PC-9 (cell line): ENCODE measurements at regions not wholly inside any gene's neighbourhood (a gene's known extent, or its start where the extent isn't known, plus 50 kb on each side); places are given as distances from the start of the nearest gene placed in this dataset.
A peak's percentile ranks its signal among the peaks of the same experiment; 100 is the strongest.

Experiments used
- BruUV-seq: library from RNA; stranded (reverse); fragments of 400-500 nt; replicated peaks from 2 replicates; lab custom pipeline; 2021; lab: Mats Ljungman, UMichigan
- CTCF ChIA-PET: fragments of 300-600 bp; sonication (Branson Sonifier 250); formaldehyde crosslinking; loops from one replicate; lab custom pipeline; 2022; ENCODE audit warnings: antibody characterized with exemption; lab: Charles Lee
- POLR2A ChIA-PET: fragments of 300-600 bp; sonication (Branson Sonifier 250); formaldehyde crosslinking; loops from one replicate; lab custom pipeline; 2022; ENCODE audit warnings: antibody characterized with exemption; ENCODE audit not compliant: unreplicated experiment; lab: Charles Lee
- DNase-seq, 2 experiments: peaks; one replicate each; pipeline versions ENCODE4 v3.0.0 to v3.0.0-alpha.2; 2015 to 2022; ENCODE audit warnings: mixed read lengths in 1 of 2
- H2AFZ ChIP-seq: fragments of 200-600 bp; sonication (generic); 2 replicates; pipeline ENCODE4 v1.8.1; 2017; ENCODE audit warnings: antibody characterized with exemption
- H3F3A ChIP-seq: fragments of 200-600 bp; sonication (generic); 2 replicates; pipeline ENCODE4 v1.8.1; 2017; ENCODE audit warnings: antibody characterized with exemption, mild to moderate bottlenecking, low read depth; ENCODE audit not compliant: insufficient read depth
- H3K27ac ChIP-seq: fragments of 200-600 bp; sonication (generic); 2 replicates; pipeline ENCODE4 v1.6.1; 2016; ENCODE audit warnings: mixed run types
- H3K27me3 ChIP-seq: fragments of 200-600 bp; sonication (generic); 2 replicates; pipeline ENCODE4 v1.6.1; 2016; ENCODE audit warnings: low read depth, mixed run types; ENCODE audit not compliant: insufficient read depth
- H3K36me3 ChIP-seq: fragments of 200-600 bp; sonication (generic); 2 replicates; pipeline ENCODE4 v1.6.1; 2016; ENCODE audit warnings: low read depth, mixed run types
- H3K4me1 ChIP-seq: fragments of 200-600 bp; sonication (generic); replicated peaks from 2 replicates; pipeline ENCODE4 v1.6.1; 2016; ENCODE audit warnings: mixed run types; ENCODE audit not compliant: insufficient read depth
- H3K4me2 ChIP-seq: fragments of 200-600 bp; sonication (generic); 2 replicates; pipeline ENCODE4 v1.6.1; 2017; ENCODE audit warnings: mixed run types
- H3K4me3 ChIP-seq: fragments of 200-600 bp; sonication (generic); 2 replicates; pipeline ENCODE4 v1.6.1; 2016; ENCODE audit warnings: mixed run types
- H3K79me2 ChIP-seq: fragments of 200-600 bp; sonication (generic); 2 replicates; pipeline ENCODE4 v1.6.1; 2017; ENCODE audit warnings: low read depth, mixed run types
- H3K9me2 ChIP-seq: fragments of 200-600 bp; sonication (generic); 2 replicates; pipeline ENCODE4 v1.8.1; 2017; ENCODE audit warnings: mild to moderate bottlenecking; ENCODE audit not compliant: insufficient read depth
- H3K9me3 ChIP-seq: fragments of 200-600 bp; sonication (generic); 2 replicates; pipeline ENCODE4 v1.8.1; 2016; ENCODE audit warnings: low read depth; ENCODE audit not compliant: insufficient read depth
- H4K20me1 ChIP-seq: fragments of 200-600 bp; sonication (generic); 2 replicates; pipeline ENCODE4 v1.8.1; 2017; ENCODE audit not compliant: insufficient read depth
- EZH2 ChIP-seq: fragments of 200-600 bp; sonication (generic); IDR thresholded peaks from 2 replicates; pipeline ENCODE4 v1.8.0; 2017; ENCODE audit warnings: antibody characterized with exemption, low read depth
- intact Hi-C: fragments of 100-400 bp; cut with micrococcal nuclease; formaldehyde crosslinking; loops from one replicate; pipeline ENCODE4 v1.10.0; 2022; ENCODE audit not compliant: unreplicated experiment
- TF ChIP-seq, protein P1 (sequence below): fragments of 200-600 bp; sonication (generic); conservative IDR thresholded peaks from 2 replicates; pipeline ENCODE4 v1.6.1; 2017; ENCODE audit warnings: mixed run types, antibody characterized with exemption, mild to moderate bottlenecking, moderate library complexity

DNA sequence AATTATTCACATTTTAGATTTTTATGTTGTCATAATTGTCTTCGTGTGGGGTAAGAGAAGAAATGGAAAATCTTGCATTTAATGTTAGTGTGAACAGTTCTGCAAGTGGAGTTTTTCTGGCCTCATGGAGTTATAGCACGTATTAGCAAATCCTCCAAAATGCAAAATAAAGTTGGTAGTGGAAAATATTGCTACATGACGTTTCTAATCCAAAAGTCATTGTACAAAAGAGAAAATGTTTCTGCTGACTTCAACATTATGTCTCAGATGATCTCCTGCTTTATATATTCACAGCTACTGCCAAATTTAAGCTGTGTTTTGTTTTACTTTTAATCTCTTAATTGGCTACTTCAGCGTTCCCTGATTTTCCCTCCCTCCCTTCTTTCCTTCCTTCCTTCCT lies 1804.0 kb upstream of the RAG2 start:
- CTCF ChIA-PET = no interaction called here

DNA sequence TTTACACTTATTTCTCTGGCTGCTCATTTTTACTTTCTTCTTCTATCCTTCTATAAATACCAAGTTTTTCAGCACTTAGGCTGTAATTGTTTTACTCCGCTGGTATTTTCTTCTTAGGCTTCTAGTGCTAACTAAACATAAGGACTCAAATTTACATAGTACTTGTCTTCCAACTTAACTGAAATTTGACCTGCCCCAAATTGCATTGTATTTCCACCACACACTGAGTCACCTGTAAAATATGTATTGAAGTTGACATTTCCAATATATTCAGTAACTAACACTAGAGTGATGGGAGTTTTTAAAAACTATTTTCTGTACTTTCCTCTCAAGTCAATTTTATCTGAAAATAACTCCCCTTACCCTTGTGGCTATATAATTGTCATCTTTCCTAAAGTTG lies 1794.1 kb upstream of the RAG2 start:
- ChIA-PET CTCF (no interaction called here), POLR2A (no interaction called here)

More for the DNA sequence above, 1804.0 kb upstream of the RAG2 start:
- Histone ChIP-seq H3F3A (no peaks in the 10 kb centered on the region), H3K27me3 (no peaks in the 10 kb centered on the region), H3K27ac (no peak overlapping the region), H3K4me2 (no peak overlapping the region), H3K4me3 (no peak overlapping the region), H3K9me2 (peaks cover 3% of the 10 kb centered on the region; the same call in 1 of the 2 replicates), H3K36me3 (no peaks in the 10 kb centered on the region), H2AFZ (no peak overlapping the region), H3K79me2 (no peaks in the 10 kb centered on the region), H4K20me1 (no peaks in the 10 kb centered on the region), H3K9me3 (no peaks in the 10 kb centered on the region), H3K4me1 (no peaks in the 10 kb centered on the region)
- BruUV-seq = no TSS peak
- intact Hi-C loops = no loop called here
- no peak for DNase-seq
- POLR2A ChIA-PET = no interaction called here
- TF ChIP-seq, protein P1, sequence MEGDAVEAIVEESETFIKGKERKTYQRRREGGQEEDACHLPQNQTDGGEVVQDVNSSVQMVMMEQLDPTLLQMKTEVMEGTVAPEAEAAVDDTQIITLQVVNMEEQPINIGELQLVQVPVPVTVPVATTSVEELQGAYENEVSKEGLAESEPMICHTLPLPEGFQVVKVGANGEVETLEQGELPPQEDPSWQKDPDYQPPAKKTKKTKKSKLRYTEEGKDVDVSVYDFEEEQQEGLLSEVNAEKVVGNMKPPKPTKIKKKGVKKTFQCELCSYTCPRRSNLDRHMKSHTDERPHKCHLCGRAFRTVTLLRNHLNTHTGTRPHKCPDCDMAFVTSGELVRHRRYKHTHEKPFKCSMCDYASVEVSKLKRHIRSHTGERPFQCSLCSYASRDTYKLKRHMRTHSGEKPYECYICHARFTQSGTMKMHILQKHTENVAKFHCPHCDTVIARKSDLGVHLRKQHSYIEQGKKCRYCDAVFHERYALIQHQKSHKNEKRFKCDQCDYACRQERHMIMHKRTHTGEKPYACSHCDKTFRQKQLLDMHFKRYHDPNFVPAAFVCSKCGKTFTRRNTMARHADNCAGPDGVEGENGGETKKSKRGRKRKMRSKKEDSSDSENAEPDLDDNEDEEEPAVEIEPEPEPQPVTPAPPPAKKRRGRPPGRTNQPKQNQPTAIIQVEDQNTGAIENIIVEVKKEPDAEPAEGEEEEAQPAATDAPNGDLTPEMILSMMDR = no peak
- no peak for TF ChIP-seq EZH2

DNA sequence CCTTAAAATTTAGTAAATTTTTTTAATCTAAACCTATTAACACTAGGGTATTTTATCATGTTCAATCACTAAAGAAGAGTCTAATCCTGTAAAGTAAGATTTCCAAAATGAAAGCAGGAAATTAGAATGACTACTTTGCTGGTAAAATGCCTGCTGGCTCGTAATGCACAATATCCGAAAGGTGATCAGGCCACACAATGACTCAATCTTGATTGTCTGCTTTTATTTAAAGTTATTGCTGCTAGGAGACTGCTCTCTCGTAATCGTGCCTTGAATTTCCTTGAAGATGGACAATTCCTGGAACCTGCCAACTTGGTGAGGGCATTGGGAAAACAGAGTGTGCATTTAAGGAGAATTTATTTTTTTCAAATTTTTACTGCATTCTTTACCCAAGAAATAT lies 1786.5 kb upstream of the RAG2 start:
- BruUV-seq = no TSS peak
- H3K27me3 ChIP-seq = no peaks in the 10 kb centered on the region
- no peak overlapping the region for H3K4me3 ChIP-seq
- peak overlapping the region; percentile 46; the same call in 1 of the 2 replicates for H2AFZ ChIP-seq
- no peaks in the 10 kb centered on the region for H3K79me2 ChIP-seq
- no peak overlapping the region for H3K27ac ChIP-seq
- TF ChIP-seq, protein P1 = no peak
- no peak for TF ChIP-seq EZH2
- no peaks in the 10 kb centered on the region; the same call in 1 of the 2 replicates for H3K9me3 ChIP-seq
- H3K9me2 ChIP-seq = no peaks in the 10 kb centered on the region
- POLR2A ChIA-PET = no interaction called here
- H3K4me2 ChIP-seq = no peak overlapping the region
- no peaks in the 10 kb centered on the region for H3K4me1 ChIP-seq
- H4K20me1 ChIP-seq = no peaks in the 10 kb centered on the region
- CTCF ChIA-PET = no interaction called here
- no peaks in the 10 kb centered on the region for H3K36me3 ChIP-seq
- intact Hi-C loops = no loop called here
- peak; percentile 23 to 45 for DNase-seq
- no peaks in the 10 kb centered on the region for H3F3A ChIP-seq

More for the DNA sequence above, 1794.1 kb upstream of the RAG2 start:
- no peaks in the 10 kb centered on the region for H3F3A ChIP-seq
- H3K36me3 ChIP-seq = no peaks in the 10 kb centered on the region
- H3K4me1 ChIP-seq = peaks cover 10% of the 10 kb centered on the region
- H3K4me3 ChIP-seq = no peak overlapping the region
- H3K9me3 ChIP-seq = 0 out of 2 replicates have a peak, but pooled peaks cover 6% of the 10 kb centered on the region
- H3K27me3 ChIP-seq = no peaks in the 10 kb centered on the region
- TF ChIP-seq EZH2 = no peak
- TF ChIP-seq, protein P1 = no peak
- DNase-seq = peak in 1 of 2 experiments; percentile 45
- intact Hi-C loops = no loop called here
- no TSS peak for BruUV-seq
- H3K9me2 ChIP-seq = no peaks in the 10 kb centered on the region
- H4K20me1 ChIP-seq = no peaks in the 10 kb centered on the region
- H3K4me2 ChIP-seq = 0 out of 2 replicates have a peak overlapping the region, but pooled peaks have one; percentile 8
- no peak overlapping the region for H3K27ac ChIP-seq
- no peak overlapping the region for H2AFZ ChIP-seq
- no peaks in the 10 kb centered on the region for H3K79me2 ChIP-seq
